ENCODE measurements at regions not wholly inside any gene's neighbourhood (a gene's known extent, or its start where the extent isn't known, plus 50 kb on each side); places are given as distances from the start of the nearest gene placed in this dataset.
"Not testable (repeated sequence)": the region's sequence is repeated elsewhere in the genome, so short reads cannot be mapped to it uniquely, and the experiment has no call there.

DNA sequence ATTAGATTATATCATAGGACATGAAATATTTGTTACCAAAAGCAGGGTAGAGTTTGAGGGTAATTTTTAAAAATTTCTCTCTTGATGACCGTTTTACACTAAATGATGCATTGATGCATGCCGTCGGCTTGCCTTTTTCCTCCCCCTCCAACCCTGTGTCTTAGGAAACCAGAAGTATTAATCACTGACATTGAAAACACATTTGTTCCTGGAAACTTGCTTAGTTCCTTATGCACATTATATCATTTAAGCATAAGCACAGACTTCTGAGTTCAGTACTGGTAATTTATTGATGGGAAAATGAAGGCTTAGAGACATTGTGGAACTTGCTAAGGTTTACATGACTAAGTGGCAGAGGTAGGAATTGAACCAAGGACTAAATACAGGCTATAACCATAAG lies 206.3 kb upstream of the SPHKAP start:
- no peak for DNase-seq

GRCh38 chr2:228378696-228379425 lies 197.4 kb upstream of the SPHKAP start:
- no peak for DNase-seq

- no peak for DNase-seq
Measured at GRCh38 chr2:228378233-228378632, 196.7 kb upstream of the SPHKAP start.

DNA sequence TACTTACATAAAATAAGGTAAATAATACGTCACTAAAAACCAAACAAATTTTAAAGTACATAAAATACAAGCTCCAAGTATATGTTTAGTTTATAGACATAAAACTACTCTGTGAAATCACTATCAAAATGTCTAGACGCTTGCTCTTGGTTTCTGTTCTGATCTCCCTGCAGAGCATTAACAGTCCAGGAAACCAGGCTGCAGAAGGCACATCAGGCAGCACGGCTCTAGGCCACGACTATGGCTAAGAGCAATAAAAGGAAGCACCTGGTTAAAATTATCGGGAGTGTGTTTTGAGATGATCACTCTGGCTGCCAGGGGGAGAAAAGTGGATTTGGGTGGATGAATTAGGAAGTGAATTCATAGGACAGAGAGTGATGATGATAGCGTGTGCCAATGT lies 196.0 kb upstream of the SPHKAP start:
- DNase-seq, result no peak

- no peak for DNase-seq
Measured at GRCh38 chr2:228374741-228375140, 193.3 kb upstream of the SPHKAP start.

- DNase-seq, result no peak
Measured at GRCh38 chr2:228373191-228373590, 191.7 kb upstream of the SPHKAP start.

GRCh38 chr2:228372212-228372611 lies 190.7 kb upstream of the SPHKAP start:
- DNase-seq, result no peak

DNA sequence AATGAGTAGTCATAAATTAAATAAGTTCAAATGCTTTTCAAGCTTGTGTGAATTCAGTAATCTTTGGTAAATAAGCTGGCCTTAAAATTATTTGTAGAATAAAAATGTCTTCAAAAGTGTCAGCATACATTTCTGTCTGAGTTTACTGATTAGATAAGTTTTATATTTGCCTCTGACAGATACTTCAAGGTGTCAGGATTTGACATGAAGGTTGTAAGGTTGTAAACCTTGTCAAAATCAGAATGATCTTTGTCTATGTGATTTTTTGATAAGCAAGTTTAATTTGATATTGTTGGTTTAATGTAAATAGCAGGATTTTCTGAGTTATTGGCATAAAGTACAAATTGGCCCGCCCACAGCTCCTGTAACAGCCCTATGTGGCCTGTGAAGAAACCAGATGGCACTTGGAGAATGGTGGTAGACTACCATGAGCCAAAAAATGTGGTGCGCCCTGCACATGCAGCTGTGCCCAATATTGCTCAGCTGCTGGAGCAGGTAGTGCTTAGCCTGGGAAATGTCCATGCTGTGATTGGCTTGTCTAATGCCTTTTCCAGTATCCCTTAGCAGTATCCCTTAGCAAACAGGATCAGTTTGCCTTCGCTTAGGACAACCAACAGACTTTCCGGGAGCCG lies 188.0 kb upstream of the SPHKAP start:
- no peak for DNase-seq

DNA sequence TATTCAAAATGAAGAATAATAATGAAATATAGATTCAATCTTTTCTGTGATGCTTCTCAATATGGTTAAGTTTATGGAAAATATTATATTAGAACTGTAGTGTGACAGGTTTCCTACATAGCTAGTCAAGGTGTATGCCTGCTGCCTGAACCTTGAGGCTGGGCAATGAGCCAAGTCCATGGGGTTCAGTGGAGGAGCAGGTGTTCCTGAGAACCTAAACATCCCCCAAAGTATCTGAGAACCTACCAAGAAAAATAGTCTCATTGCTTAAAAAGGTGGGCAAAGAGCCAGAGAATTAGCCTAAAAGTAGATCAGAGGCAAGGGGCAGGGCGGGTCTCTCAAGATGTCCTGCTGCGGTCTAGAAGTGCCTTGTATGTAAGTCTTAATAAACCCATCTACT lies 185.9 kb upstream of the SPHKAP start:
- DNase-seq, result peak; percentile 22

GRCh38 chr2:228359473-228359872 lies 178.0 kb upstream of the SPHKAP start:
- no peak for DNase-seq

GRCh38 chr2:228355897-228356296 lies 174.4 kb upstream of the SPHKAP start:
- DNase-seq, result no peak

- DNase-seq, result not testable (repeated sequence)
Measured at GRCh38 chr2:228352980-228353379, 171.5 kb upstream of the SPHKAP start.

- no peak for DNase-seq
Measured at GRCh38 chr2:228352048-228352447, 170.6 kb upstream of the SPHKAP start.

GRCh38 chr2:228348516-228349064 lies 167.1 kb upstream of the SPHKAP start:
- no peak for DNase-seq

DNA sequence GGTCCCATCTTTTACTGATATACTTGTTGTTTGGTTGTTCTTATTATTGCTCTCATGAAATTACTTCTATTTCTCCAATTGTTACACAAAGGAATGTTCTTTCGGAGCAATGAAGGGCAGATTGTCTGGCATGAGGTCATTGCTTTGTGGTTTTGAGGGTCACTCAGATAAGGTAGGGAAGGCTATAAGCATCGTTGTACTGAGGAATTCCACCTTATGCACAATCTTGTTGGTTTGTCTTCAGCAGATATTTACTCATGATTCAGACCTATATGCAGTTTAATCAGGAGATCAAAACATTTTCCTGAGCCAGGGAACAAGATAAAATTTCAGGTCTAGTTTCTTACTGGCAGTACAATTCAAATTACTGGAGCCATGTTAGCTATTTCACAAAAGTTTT lies 163.0 kb upstream of the SPHKAP start:
- no peak for DNase-seq

- DNase-seq, result no peak
Measured at GRCh38 chr2:228339525-228339924, 158.0 kb upstream of the SPHKAP start.

GRCh38 chr2:228334180-228334579 lies 152.7 kb upstream of the SPHKAP start:
- no peak for DNase-seq

DNA sequence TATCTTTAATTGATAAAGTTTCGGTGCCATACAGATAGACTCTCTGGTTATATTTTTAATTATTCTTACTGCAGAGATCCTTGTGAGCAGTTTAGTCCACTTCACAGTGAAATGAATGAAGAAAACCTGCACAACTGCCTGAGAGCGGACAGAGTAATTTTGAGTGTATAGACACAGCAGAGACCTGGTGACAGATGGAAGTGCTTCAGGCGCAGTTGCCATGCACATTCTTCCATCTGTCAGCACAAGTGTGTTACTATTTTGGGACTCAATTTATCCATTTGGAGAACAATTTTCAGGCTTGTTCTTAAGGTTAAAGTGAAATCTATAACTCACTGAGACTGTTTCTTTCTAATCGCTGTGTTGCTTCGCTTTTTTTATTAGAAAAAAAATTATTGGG lies 147.8 kb upstream of the SPHKAP start:
- DNase-seq, result no peak

GRCh38 chr2:228321015-228321414 lies 139.5 kb upstream of the SPHKAP start:
- no peak for DNase-seq

GRCh38 chr2:228318218-228318617 lies 136.7 kb upstream of the SPHKAP start:
- peak; percentile 9 for DNase-seq

- no peak for DNase-seq
Measured at GRCh38 chr2:228312172-228312571, 130.7 kb upstream of the SPHKAP start.

DNA sequence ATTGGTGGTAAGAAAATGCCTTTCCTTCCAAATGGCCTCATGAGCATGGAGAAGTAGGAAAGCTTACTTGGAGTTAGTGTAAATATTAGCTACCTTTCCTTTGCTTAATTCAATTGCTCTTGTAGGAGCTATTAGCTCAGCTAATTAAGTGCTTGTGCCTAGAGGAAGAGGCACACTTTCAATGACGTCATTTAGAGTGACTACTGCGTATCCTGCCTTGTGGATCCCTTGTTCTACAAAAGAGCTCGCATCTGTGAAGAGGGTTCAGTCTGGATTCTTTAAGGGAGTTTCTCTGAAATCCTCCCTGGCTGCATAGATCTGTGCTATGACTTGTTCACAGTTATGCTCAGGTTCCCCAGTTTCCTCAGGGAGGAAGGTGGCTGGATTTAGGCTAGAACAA lies 122.5 kb upstream of the SPHKAP start:
- no peak for DNase-seq

DNA sequence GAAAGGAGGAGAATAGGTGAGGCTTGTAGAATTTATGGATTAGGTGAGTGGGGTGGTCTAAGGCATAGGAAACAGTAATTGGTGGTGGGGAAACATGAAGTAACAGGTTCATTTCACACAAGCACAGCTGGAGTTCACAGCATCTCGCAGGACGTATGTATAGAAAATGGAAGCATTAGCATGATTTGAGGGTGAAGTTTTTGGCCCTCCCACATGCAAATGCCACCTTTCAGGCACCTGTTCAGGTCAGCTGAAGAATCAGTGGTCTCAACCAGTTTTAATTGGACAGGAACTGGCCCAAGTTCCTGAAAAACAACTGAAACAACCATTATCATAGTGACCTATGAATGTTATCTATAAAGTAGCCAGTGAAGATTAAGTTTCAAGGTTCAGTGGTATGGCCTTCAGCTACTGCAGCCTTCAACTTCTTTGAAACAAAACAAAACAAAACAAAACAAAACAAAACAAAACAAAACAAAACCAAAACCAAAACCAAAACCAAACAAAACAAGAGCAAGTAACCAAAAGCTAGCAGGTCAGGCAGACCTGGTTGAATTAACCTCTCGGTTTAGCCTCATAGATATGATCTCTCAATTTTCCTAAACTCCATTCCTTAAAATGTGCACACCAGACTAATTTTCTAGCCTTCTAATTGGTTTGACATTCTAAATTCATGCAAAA lies 102.1 kb upstream of the SPHKAP start:
- no peak for DNase-seq

DNA sequence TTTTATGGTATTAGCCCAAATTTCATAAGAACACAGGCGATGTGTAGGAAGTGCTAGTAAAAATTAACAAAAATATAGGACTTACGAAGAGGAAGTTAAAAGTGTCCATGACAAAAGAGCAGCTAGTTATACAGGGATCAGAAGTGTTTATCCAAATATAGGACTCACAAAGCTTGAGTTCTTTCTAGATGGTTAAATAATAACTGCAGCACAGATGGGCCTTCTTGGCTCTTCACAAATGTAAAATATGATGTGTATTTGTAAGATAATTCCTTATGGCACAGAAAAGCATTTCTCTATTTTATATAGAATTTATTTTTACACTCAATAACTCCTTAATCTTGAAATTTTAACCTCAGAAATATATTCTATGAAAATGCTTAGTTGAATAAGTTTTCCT lies 100.9 kb upstream of the SPHKAP start:
- DNase-seq, result no peak

Data from COR-L47 (cell line).